ENCODE measurements at regions not wholly inside any gene's neighbourhood (a gene's known extent, or its start where the extent isn't known, plus 50 kb on each side); places are given as distances from the start of the nearest gene placed in this dataset.

DNA sequence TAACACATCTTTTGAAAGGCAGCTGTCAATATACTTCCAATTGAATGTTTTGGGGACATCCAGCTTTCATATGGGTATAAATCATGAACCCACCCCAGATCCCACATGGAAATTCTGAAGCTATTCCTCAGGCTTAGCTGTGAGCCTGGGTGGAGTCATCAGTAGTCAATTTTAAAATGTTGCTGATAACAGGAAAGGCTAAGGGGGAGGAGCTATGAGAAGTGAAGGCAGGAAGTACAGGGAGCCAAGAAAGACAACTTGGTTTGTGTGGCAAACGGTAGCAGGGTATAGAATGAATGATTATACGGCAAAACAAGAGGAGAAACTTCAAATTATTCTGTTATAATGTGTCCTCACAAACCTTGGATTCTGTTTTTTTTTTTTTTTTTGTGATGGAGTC is 108.6 kb downstream of the QPCT start:
- no peak overlapping the region for H3K27ac ChIP-seq (ENCODE audit: low read depth, low read length, poor library complexity, severe bottlenecking)
- no peak overlapping the region for H2AFZ ChIP-seq (ENCODE audit: low read length)
- no peaks in the 10 kb centered on the region for H3K9me3 ChIP-seq (ENCODE audit: low read length)
- H3K9me2 ChIP-seq (ENCODE audit: low read depth, low read length), result no peaks in the 10 kb centered on the region
- no peak overlapping the region for H3K4me3 ChIP-seq (ENCODE audit: low read depth, low read length, poor library complexity, severe bottlenecking)
- no peak overlapping the region for H3K4me2 ChIP-seq (ENCODE audit: low read length)
- no peaks in the 10 kb centered on the region for H3K27me3 ChIP-seq (ENCODE audit: insufficient read depth, low read length)
- H4K20me1 ChIP-seq (ENCODE audit: insufficient read depth, low read length), result no peaks in the 10 kb centered on the region
- no peaks in the 10 kb centered on the region for H3K79me2 ChIP-seq (ENCODE audit: insufficient read depth, low read length)
- no peaks in the 10 kb centered on the region for H3K36me3 ChIP-seq (ENCODE audit: insufficient read depth, low read length)
- no peaks in the 10 kb centered on the region for H3K4me1 ChIP-seq (ENCODE audit: insufficient read depth, low read length, severe bottlenecking)
- H3K9ac ChIP-seq (ENCODE audit: low read length), result no peak overlapping the region
- TF ChIP-seq, protein P1, sequence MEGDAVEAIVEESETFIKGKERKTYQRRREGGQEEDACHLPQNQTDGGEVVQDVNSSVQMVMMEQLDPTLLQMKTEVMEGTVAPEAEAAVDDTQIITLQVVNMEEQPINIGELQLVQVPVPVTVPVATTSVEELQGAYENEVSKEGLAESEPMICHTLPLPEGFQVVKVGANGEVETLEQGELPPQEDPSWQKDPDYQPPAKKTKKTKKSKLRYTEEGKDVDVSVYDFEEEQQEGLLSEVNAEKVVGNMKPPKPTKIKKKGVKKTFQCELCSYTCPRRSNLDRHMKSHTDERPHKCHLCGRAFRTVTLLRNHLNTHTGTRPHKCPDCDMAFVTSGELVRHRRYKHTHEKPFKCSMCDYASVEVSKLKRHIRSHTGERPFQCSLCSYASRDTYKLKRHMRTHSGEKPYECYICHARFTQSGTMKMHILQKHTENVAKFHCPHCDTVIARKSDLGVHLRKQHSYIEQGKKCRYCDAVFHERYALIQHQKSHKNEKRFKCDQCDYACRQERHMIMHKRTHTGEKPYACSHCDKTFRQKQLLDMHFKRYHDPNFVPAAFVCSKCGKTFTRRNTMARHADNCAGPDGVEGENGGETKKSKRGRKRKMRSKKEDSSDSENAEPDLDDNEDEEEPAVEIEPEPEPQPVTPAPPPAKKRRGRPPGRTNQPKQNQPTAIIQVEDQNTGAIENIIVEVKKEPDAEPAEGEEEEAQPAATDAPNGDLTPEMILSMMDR (IDR thresholded peaks at IDR 0.05; ENCODE audit: low read length), result no peak
- no peak for TF ChIP-seq EZH2 (IDR thresholded peaks at IDR 0.05; ENCODE audit: borderline replicate concordance, low read length)
- no peaks in the 10 kb centered on the region for H3F3A ChIP-seq (ENCODE audit: insufficient read depth, low read length)

DNA sequence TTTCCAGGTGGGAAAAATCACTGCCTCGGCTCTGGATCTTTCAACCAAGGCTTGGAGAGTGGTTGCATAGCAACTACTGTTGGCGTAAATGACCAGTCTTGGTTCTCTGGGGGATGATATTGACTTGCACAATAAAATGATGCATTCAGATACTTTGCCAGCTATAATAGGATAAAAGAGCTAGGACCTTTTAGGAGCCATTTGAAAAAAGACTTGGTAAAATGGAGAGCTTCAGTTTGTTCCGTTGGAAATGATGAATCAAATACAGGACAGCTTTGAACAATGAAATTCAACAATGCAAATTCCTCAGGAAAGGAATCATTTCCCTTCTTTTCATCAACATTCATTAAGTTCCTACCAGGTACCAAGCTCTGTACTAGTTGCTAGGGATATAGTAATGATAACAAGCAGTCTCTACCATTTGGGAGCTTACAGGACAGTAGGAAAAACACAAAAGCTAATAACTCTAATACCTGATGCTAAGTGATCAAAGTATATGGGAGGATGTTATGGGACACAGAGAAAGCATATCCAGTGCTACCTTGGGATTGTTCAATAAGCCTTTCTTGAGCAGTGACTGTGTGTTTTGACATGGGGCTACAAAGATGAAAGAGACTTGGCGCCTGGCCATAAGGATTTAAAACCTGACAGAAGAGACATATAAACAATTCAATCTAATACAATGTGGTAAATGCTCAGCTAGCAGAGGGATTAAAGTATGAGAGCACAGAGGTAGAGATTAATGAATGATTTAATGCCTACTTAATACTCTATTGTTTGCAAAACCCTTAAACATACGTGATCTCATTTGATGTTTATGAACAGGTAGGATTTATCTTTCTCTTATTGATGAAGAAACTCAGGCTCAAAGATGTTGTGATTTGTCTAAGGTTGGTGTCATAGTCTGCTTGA is 110.7 kb downstream of the QPCT start:
- H3K4me1 ChIP-seq (ENCODE audit: insufficient read depth, low read length, severe bottlenecking), result no peaks in the 10 kb centered on the region
- H3K4me3 ChIP-seq (ENCODE audit: low read depth, low read length, poor library complexity, severe bottlenecking), result no peak overlapping the region
- no peak for TF ChIP-seq EZH2 (IDR thresholded peaks at IDR 0.05; ENCODE audit: borderline replicate concordance, low read length)
- TF ChIP-seq, protein P1 (IDR thresholded peaks at IDR 0.05; ENCODE audit: low read length), result no peak
- H3F3A ChIP-seq (ENCODE audit: insufficient read depth, low read length), result no peaks in the 10 kb centered on the region
- no peaks in the 10 kb centered on the region for H3K9me3 ChIP-seq (ENCODE audit: low read length)
- no peak overlapping the region for H3K4me2 ChIP-seq (ENCODE audit: low read length)
- H3K79me2 ChIP-seq (ENCODE audit: insufficient read depth, low read length), result no peaks in the 10 kb centered on the region
- no peaks in the 10 kb centered on the region for H4K20me1 ChIP-seq (ENCODE audit: insufficient read depth, low read length)
- H3K27me3 ChIP-seq (ENCODE audit: insufficient read depth, low read length), result no peaks in the 10 kb centered on the region
- no peaks in the 10 kb centered on the region for H3K36me3 ChIP-seq (ENCODE audit: insufficient read depth, low read length)
- no peak overlapping the region for H3K9ac ChIP-seq (ENCODE audit: low read length)
- no peak overlapping the region for H2AFZ ChIP-seq (ENCODE audit: low read length)
- H3K9me2 ChIP-seq (ENCODE audit: low read depth, low read length), result no peaks in the 10 kb centered on the region
- no peak overlapping the region for H3K27ac ChIP-seq (ENCODE audit: low read depth, low read length, poor library complexity, severe bottlenecking)

DNA sequence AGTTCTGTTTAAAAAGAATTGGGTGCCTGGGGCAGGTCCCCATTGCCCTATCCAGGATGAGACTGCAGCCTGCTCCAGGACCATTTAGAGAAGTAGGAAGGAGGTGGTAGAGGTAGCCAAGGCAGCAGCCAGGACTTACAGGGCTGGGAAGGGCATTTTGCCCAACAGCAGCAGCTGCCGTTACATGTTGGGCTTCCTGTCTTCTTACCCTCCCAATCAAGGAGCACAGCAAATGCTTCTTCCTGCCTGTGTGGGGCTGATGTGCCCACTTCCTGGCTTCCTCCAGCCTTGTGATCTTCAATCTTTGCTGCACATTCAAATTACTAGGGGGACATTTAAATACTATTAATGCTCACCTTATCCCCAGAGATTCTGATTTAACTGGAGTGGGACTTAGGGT is 112.0 kb downstream of the QPCT start:
- Histone ChIP-seq H3K9ac (ENCODE audit: low read length) (no peak overlapping the region), H3K9me2 (ENCODE audit: low read depth, low read length) (no peaks in the 10 kb centered on the region), H3K4me2 (ENCODE audit: low read length) (no peak overlapping the region), H3F3A (ENCODE audit: insufficient read depth, low read length) (no peaks in the 10 kb centered on the region), H3K79me2 (ENCODE audit: insufficient read depth, low read length) (no peaks in the 10 kb centered on the region), H3K27me3 (ENCODE audit: insufficient read depth, low read length) (no peaks in the 10 kb centered on the region), H3K36me3 (ENCODE audit: insufficient read depth, low read length) (no peaks in the 10 kb centered on the region), H4K20me1 (ENCODE audit: insufficient read depth, low read length) (no peaks in the 10 kb centered on the region), H3K9me3 (ENCODE audit: low read length) (no peaks in the 10 kb centered on the region), H3K4me1 (ENCODE audit: insufficient read depth, low read length, severe bottlenecking) (no peaks in the 10 kb centered on the region), H3K4me3 (ENCODE audit: low read depth, low read length, poor library complexity, severe bottlenecking) (no peak overlapping the region), H3K27ac (ENCODE audit: low read depth, low read length, poor library complexity, severe bottlenecking) (no peak overlapping the region), H2AFZ (ENCODE audit: low read length) (no peak overlapping the region)
- TF ChIP-seq, protein P1 (IDR thresholded peaks at IDR 0.05; ENCODE audit: low read length), result no peak
- TF ChIP-seq EZH2 (IDR thresholded peaks at IDR 0.05; ENCODE audit: borderline replicate concordance, low read length), result no peak
